ENCODE measurements at regions not wholly inside any gene's neighbourhood (a gene's known extent, or its start where the extent isn't known, plus 50 kb on each side); places are given as distances from the start of the nearest gene placed in this dataset.
"Not testable (repeated sequence)": the region's sequence is repeated elsewhere in the genome, so short reads cannot be mapped to it uniquely, and the experiment has no call there.

- peak in 2 of 42 donors; percentile 3 to 9 for DNase-seq
- intact Hi-C loops (cut with DNase I) = not testable (repeated sequence)
These were observed 351.2 kb upstream of the PLGLB2 start for GRCh38 chr2:87396551-87397265.

- DNase-seq = peak in 1 of 42 donors; percentile 2
- intact Hi-C loops (cut with DNase I) = not testable (repeated sequence)
These were observed 350.4 kb upstream of the PLGLB2 start for GRCh38 chr2:87397276-87398065.

GRCh38 chr2:87398567-87399305, 349.2 kb upstream of the PLGLB2 start:
- peak in 2 of 42 donors; percentile 4 to 28 for DNase-seq
- intact Hi-C loops (cut with DNase I) = not testable (repeated sequence)

- DNase-seq = peak in 2 of 42 donors; percentile 3 to 27
- intact Hi-C loops (cut with DNase I) = no loop called here
These were observed 346.1 kb upstream of the PLGLB2 start for GRCh38 chr2:87401726-87402345.

- intact Hi-C loops (cut with DNase I) = no loop called here
- DNase-seq = no peak
These were observed 344.1 kb upstream of the PLGLB2 start for GRCh38 chr2:87403893-87404175.

- intact Hi-C loops (cut with DNase I) = not testable (repeated sequence)
- DNase-seq = peak in 2 of 42 donors; percentile 3 to 29
These were observed 343.3 kb upstream of the PLGLB2 start for GRCh38 chr2:87404411-87405255.

- intact Hi-C loops (cut with DNase I) = not testable (repeated sequence)
- DNase-seq = peak in 2 of 42 donors; percentile 2 to 13
These were observed 342.2 kb upstream of the PLGLB2 start for GRCh38 chr2:87405531-87406216.

GRCh38 chr2:87406406-87407175, 341.3 kb upstream of the PLGLB2 start:
- intact Hi-C loops (cut with DNase I) = not testable (repeated sequence)
- DNase-seq = peak in 5 of 42 donors; percentile 3 to 44 (median 7)

GRCh38 chr2:87409601-87410000, 338.3 kb upstream of the PLGLB2 start:
- intact Hi-C loops (cut with DNase I); DNase-seq: not testable (repeated sequence)

- peak in 1 of 42 donors; percentile 34 for DNase-seq
- intact Hi-C loops (cut with DNase I) = not testable (repeated sequence)
These were observed 337.5 kb upstream of the PLGLB2 start for GRCh38 chr2:87410371-87410770.

GRCh38 chr2:87412036-87412820, 335.7 kb upstream of the PLGLB2 start:
- peak in 3 of 42 donors; percentile 18 to 54 (median 35) for DNase-seq
- intact Hi-C loops (cut with DNase I) = not testable (repeated sequence)

GRCh38 chr2:87414331-87414730, 333.6 kb upstream of the PLGLB2 start:
- DNase-seq; intact Hi-C loops (cut with DNase I): not testable (repeated sequence)

GRCh38 chr2:87414795-87415570, 332.9 kb upstream of the PLGLB2 start:
- DNase-seq = peak in 1 of 42 donors; percentile 28
- intact Hi-C loops (cut with DNase I) = not testable (repeated sequence)

GRCh38 chr2:87415586-87416265, 332.2 kb upstream of the PLGLB2 start:
- DNase-seq; intact Hi-C loops (cut with DNase I): not testable (repeated sequence)

GRCh38 chr2:87416266-87416592, 331.7 kb upstream of the PLGLB2 start:
- DNase-seq; intact Hi-C loops (cut with DNase I): not testable (repeated sequence)
